Stimulated activated naive CD8-positive, alpha-beta T cell treated with anti-CD3 and anti-CD28 coated beads, Interleukin-15, amount 100 ng/mL, for 72 hours (primary cell): ENCODE measurements at regions not wholly inside any gene's neighbourhood (a gene's known extent, or its start where the extent isn't known, plus 50 kb on each side); places are given as distances from the start of the nearest gene placed in this dataset.
"Not testable (repeated sequence)": the region's sequence is repeated elsewhere in the genome, so short reads cannot be mapped to it uniquely, and the experiment has no call there.

Source experiments
- ATAC-seq: fragments of 150-1000 bp; cut with Tn5 transposase; 2 replicates; pipeline ENCODE4 v1.10.0; 2021; ENCODE audit warnings: mild to moderate bottlenecking, moderate library complexity
- DNase-seq, 2 donors: peaks; one replicate each; pipeline ENCODE4 v3.0.0; 2021 to 2022
- H3K27ac Mint-ChIP-seq, 2 donors: one replicate each; pipeline ENCODE4 v1.8.0; 2022; ENCODE audit warnings: mild to moderate bottlenecking in 2 of 2, mixed read lengths in 2 of 2, moderate library complexity in 2 of 2
- H3K27me3 Mint-ChIP-seq: one replicate; pipeline ENCODE4 v1.8.0; 2022; ENCODE audit warnings: mixed read lengths
- H3K4me1 Mint-ChIP-seq: one replicate; pipeline ENCODE4 v1.8.0; 2022; ENCODE audit warnings: mild to moderate bottlenecking, mixed read lengths
- H3K4me3 Mint-ChIP-seq, 2 donors: one replicate each; pipeline ENCODE4 v1.8.0; 2022; ENCODE audit warnings: mild to moderate bottlenecking in 2 of 2, mixed read lengths in 2 of 2, moderate library complexity in 1 of 2
- H3K9me3 Mint-ChIP-seq, 2 donors: one replicate each; pipeline ENCODE4 v1.8.0; 2022; ENCODE audit warnings: mixed read lengths in 2 of 2

DNA sequence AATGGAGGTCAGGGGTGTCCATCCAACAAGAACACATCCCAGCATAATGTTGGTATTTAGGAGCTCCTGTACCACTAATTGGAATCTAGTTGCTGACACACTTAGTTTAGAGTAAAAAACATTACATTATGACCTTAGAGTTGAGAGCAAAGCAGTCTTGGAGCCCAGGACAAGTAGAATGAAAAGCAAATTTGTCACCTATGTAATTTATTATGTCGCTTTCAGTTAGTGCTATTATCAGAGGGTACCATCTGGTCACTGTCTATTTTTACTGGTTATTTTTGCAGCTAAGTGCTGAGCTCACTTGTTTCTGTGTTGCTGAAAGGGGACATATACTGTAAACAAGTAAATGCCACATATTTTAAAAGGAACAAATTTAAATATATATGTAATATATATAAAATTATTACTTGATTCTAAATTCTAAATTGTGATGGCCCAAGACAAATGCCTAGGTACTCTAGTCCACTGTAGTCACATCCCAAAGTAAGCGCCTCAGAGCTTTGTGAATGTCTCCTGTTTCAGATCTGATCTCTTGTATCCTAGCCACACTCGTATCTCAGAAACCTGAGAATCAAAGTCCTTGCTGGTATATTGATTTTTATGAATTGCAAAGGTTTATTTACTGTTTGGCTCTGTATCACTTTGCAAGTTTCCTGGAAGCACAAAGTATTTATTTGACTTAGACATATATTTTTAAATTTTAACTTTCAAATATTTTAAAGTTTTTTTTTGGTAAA lies 148.6 kb upstream of the MAN1A1 start:
- no peak overlapping the region for H3K4me3 Mint-ChIP-seq
- H3K9me3 Mint-ChIP-seq = peaks cover 0 to 9% of the 10 kb centered on the region in 2 donors
- no peak for DNase-seq
- no peak for ATAC-seq
- H3K27ac Mint-ChIP-seq = no peak overlapping the region
- no peaks in the 10 kb centered on the region for H3K27me3 Mint-ChIP-seq
- no peaks in the 10 kb centered on the region for H3K4me1 Mint-ChIP-seq

DNA sequence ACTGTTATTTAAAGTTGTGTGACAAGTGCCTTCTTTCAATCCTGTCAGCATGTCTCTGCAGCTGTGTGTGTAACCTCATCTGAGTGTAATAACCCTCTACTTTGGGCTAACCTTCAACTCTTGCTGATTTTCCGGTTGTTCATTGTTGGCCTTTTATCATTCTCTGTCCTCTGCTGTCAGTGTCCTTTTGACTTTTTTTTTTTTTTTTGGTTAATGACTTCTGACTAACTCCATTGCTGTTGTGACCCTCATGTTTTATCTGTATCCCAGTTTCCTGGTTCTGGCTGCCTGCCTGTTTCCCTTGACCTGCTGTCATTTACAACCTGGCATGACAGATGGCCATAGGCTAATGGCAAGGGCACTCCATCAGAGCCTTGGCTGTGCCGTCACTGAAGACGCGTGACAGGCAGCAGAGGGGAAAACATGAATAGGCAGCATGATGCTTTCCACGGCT lies 145.7 kb upstream of the MAN1A1 start:
- ATAC-seq (no peak), DNase-seq (no peak)
- H3K27me3 Mint-ChIP-seq = no peaks in the 10 kb centered on the region
- H3K4me1 Mint-ChIP-seq = peaks cover 6% of the 10 kb centered on the region
- no peak overlapping the region for H3K4me3 Mint-ChIP-seq
- H3K27ac Mint-ChIP-seq = no peak overlapping the region
- H3K9me3 Mint-ChIP-seq = peaks cover 4 to 15% of the 10 kb centered on the region in 2 donors

DNA sequence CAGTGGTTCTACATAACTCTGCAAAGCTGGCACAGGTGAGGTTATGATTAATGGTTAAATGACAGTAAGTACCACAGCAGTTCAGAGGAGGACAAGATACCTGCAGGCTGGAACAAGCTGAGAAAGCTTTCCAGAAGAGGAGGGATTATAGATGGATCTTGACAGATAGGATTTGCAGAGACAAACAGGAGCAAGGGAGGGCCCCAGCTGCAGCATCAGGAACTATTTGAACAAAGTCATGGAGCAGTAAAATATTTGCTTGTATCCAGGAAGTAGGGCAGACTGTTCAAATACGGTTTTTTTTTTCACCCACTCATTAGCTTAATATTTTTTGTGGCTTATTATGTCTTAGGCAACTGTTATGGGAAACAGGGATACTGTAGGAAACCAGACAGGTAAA lies 144.4 kb upstream of the MAN1A1 start:
- DNase-seq = no peak
- Mint-ChIP-seq H3K9me3 (peaks cover 7 to 15% of the 10 kb centered on the region in 2 donors), H3K27me3 (no peaks in the 10 kb centered on the region), H3K4me3 (no peak overlapping the region), H3K27ac (no peak overlapping the region), H3K4me1 (peaks cover 18% of the 10 kb centered on the region)
- ATAC-seq = no peak

DNA sequence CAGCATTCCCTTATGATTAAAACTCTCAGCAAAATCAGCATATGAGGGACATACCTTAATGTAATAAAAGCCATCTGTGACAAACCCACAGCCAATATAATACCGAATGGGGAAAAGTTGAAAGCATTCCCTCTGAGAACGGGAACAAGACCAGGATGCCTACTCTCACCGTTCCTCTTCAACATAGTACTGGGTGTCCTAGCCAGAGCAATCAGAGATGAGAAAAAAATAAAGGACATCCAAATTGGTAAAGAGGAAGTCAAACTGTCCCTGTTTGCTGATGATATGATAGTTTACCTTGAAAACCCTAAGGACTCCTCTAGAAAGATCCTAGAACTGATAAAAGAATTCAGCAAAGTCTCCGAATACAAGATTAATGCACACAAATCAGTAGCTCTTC lies 141.6 kb upstream of the MAN1A1 start:
- DNase-seq, ATAC-seq, H3K4me3 Mint-ChIP-seq, H3K27me3 Mint-ChIP-seq, H3K27ac Mint-ChIP-seq: not testable (repeated sequence)
- Mint-ChIP-seq H3K4me1 (peaks cover 18% of the 10 kb centered on the region), H3K9me3 (peaks cover 13 to 25% of the 10 kb centered on the region in 2 donors)

DNA sequence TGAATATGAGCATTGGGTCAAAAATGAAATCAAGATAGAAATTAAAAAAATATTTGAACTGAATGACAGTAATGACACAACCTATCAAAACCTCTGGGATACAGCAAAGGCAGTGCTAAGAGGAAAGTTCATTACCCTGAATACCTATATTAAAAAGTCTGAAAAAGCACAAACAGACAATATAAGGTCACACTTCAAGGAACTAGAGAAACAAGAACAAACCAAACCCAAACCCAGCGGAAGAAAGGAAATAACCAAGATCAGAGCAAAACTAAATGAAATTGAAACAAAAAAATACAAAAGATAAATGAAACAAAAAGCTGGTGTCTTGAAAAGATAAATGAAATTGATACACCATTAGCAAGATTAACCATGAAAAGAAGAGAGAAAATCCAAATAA lies 140.5 kb upstream of the MAN1A1 start:
- peaks cover 13 to 16% of the 10 kb centered on the region in 2 donors for H3K9me3 Mint-ChIP-seq
- H3K27ac Mint-ChIP-seq = peak overlapping the region in 1 of 2 donors; percentile 27
- not testable (repeated sequence) for DNase-seq, ATAC-seq, H3K27me3 Mint-ChIP-seq
- peaks cover 18% of the 10 kb centered on the region for H3K4me1 Mint-ChIP-seq
- H3K4me3 Mint-ChIP-seq = peak overlapping the region in 1 of 2 donors; percentile 1

DNA sequence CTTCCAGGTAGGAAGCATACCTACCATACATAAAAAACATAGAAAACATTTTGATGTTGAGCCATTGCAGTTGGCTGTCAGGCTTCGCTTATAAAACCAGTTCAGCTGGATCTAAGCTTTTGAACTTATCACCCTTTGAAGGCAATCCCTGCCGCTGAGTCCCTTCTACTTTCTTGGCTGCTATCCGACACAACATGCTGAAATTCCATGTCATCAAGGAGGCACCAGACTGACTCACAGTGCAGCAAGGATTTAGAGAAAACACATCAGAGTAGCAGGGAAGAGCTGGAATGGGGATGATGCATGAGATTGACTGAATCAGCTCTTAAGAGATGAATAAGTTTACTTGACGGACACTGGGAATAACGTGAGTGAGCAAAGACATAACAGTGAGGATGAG lies 135.0 kb upstream of the MAN1A1 start:
- H3K4me3 Mint-ChIP-seq = no peak overlapping the region
- ATAC-seq = no peak
- H3K4me1 Mint-ChIP-seq = peaks cover 6% of the 10 kb centered on the region
- peaks cover 6 to 10% of the 10 kb centered on the region in 2 donors for H3K9me3 Mint-ChIP-seq
- H3K27ac Mint-ChIP-seq = no peak overlapping the region
- H3K27me3 Mint-ChIP-seq = no peaks in the 10 kb centered on the region
- no peak for DNase-seq

DNA sequence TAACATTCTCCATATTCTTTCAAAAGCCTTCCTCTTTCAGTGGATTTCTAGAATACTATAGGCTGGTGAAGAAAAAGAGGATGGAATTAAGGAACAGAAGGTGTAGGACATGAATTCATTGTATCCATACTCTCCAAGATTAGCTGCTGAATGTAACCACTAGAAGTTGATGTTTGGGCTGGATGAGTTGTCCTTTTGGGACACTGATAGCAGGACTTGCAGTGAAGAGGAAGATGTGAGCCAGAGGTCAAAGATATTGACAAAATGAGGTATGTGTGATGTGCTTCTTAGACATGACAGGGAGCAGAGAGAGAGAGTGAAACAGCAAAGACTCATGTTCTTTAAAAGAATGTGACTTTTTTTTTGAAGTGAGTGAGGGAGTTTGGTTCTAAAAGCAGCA lies 134.3 kb upstream of the MAN1A1 start:
- no peak overlapping the region for H3K27ac Mint-ChIP-seq
- H3K9me3 Mint-ChIP-seq = peaks cover 6 to 10% of the 10 kb centered on the region in 2 donors
- no peak overlapping the region for H3K4me3 Mint-ChIP-seq
- DNase-seq = no peak
- H3K27me3 Mint-ChIP-seq = no peaks in the 10 kb centered on the region
- no peaks in the 10 kb centered on the region for H3K4me1 Mint-ChIP-seq
- no peak for ATAC-seq

DNA sequence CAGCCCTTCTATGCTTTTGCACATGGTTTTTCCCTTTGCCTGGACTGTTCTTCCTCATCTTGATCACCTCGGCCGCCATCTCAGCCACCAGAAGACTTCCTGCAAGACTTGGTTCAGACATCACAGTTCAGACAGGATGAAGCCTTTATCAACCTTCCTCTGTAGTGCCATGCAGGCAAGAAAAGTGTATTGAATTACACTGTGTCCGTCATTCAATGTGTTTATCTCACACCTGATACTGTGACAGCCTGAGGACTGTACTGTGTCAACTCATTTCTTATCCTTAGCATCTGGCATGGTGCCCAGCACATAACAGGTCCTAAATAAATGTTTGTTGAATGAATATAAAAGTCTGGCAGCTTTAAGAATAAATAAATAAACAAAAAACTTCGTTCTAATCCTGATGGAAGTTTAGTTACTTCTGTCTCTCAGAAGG lies 133.3 kb upstream of the MAN1A1 start:
- no peak for DNase-seq
- no peak overlapping the region for H3K27ac Mint-ChIP-seq
- H3K27me3 Mint-ChIP-seq = no peaks in the 10 kb centered on the region
- H3K4me1 Mint-ChIP-seq = no peaks in the 10 kb centered on the region
- no peak overlapping the region for H3K4me3 Mint-ChIP-seq
- ATAC-seq = no peak
- peaks cover 6 to 9% of the 10 kb centered on the region in 2 donors for H3K9me3 Mint-ChIP-seq

DNA sequence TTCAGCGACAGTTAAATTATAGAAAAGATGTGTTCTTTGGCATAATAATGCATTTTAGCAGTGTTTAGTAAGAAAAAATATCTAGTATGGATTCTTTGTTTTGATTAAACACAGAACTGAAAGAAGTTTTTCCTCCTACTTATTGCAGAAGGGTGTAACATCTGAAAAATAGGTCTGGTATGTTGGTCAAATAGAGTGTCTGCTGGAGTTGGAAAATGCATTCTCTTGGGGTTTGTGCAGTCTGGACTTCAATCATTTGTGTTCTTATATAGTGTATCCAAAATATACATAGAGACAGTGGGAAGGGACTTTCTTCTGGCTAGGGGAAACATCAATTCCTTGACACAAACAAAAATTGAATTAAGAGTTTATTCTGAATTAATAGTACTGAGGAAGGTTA lies 132.4 kb upstream of the MAN1A1 start:
- ATAC-seq = no peak
- no peak overlapping the region for H3K4me3 Mint-ChIP-seq
- no peaks in the 10 kb centered on the region for H3K27me3 Mint-ChIP-seq
- H3K4me1 Mint-ChIP-seq = no peaks in the 10 kb centered on the region
- H3K27ac Mint-ChIP-seq = no peak overlapping the region
- no peak for DNase-seq
- H3K9me3 Mint-ChIP-seq = no peaks in the 10 kb centered on the region

DNA sequence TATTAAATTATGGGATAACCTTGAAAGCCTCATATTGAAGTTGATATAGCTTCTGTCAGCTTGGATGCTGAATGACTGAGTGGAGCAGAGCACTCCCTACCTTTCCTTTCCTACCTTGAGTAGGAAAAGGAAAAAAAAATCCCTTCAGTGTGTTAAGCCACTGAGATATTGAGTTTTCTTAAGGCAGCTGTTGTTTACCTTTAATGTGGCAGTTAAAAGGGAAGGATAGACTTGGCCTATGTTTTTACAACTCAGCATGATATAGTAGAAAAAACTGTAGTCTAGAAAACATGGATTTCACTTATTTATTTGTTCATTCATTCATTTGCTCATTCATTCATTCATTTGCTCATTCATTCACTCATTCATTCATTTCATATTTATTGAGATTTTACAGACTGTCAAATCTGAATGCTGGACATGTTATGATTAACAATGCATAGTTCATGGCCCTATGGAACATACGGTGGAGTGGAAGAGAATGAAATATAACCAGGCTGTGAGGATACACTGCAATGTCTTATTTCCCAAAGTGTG lies 131.5 kb upstream of the MAN1A1 start:
- Mint-ChIP-seq H3K4me1 (no peaks in the 10 kb centered on the region), H3K4me3 (no peak overlapping the region), H3K27me3 (no peaks in the 10 kb centered on the region), H3K9me3 (no peaks in the 10 kb centered on the region), H3K27ac (no peak overlapping the region)
- no peak for DNase-seq
- no peak for ATAC-seq

DNA sequence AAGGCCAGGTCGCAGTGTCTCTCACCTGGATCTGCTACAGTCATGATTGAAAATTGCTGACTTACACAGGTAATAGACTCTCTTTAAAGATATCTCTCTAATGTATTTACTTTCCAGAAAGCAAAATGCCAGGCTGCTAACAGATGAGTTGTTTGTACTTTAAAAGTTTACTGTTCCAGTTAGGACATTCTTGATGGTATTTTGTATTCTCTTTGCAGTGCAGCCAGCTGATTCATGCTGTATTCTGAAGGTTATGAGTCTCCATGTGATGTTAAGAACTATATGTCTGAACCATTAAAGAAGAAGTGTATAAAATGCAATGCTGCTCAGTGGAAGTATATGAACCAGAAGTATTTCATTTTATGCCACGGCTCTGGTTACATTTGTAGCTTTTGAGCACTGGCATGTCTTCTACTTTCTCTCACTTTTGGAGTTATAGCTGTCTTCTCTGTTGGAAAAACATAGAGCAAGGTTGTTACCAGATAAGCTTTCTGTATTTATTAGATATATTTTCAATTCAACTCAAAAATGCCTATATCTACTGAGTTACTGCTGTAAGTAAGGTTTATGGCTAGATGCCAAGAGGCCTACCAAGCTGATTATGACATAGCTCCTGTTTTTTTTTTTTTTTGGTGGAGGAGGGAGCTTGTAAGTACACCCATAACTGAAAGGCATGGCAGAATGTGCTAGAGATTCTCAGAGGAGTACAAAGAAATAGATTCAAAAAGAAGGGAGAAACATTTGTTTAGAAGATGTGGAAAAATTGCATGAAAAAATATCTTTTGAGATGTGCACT lies 130.5 kb upstream of the MAN1A1 start:
- H3K27ac Mint-ChIP-seq = no peak overlapping the region
- H3K4me3 Mint-ChIP-seq = no peak overlapping the region
- no peaks in the 10 kb centered on the region for H3K4me1 Mint-ChIP-seq
- DNase-seq (no peak), ATAC-seq (no peak)
- H3K9me3 Mint-ChIP-seq = no peaks in the 10 kb centered on the region
- H3K27me3 Mint-ChIP-seq = no peaks in the 10 kb centered on the region

DNA sequence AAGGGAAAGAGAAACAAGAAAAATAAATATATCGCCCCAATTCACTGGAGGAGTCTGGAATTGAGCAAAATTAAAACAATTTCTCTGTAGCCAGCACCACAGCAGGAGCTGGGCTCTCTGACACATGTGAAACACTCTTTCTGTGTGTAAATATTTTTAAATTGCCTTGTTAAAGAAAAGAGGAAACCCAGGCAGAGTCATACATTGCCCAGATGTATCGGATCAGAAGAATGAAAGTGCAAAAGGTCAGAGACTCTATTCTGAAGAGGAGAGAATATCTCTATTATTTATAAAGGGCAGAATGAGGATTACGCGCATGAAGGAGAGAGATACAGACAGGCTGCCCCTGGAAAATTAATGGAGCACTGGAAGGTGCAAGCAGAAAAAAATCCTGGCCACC lies 127.0 kb upstream of the MAN1A1 start:
- no peaks in the 10 kb centered on the region for H3K4me1 Mint-ChIP-seq
- no peak overlapping the region for H3K27ac Mint-ChIP-seq
- no peak overlapping the region for H3K4me3 Mint-ChIP-seq
- ATAC-seq (no peak), DNase-seq (no peak)
- H3K9me3 Mint-ChIP-seq = no peaks in the 10 kb centered on the region
- no peaks in the 10 kb centered on the region for H3K27me3 Mint-ChIP-seq

DNA sequence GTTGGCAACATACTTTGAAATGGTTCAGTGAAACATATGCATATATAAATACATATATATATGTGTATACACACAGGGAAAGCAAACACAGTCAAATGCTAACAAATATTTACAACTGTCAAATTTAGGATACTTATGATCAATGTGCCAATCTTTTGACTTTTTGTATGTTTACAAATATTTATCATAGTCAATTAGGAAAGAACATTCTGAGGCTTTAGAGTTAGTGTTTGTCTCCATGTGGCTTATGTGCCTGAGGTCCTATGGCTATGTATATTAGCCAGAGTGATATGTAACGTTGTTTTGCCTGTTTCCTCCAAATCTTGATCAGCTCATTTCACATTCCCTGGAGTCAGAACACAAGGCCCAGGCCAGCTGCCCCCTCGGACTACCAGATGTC lies 126.5 kb upstream of the MAN1A1 start:
- no peaks in the 10 kb centered on the region for H3K4me1 Mint-ChIP-seq
- H3K27me3 Mint-ChIP-seq = no peaks in the 10 kb centered on the region
- DNase-seq (no peak), ATAC-seq (no peak)
- no peaks in the 10 kb centered on the region for H3K9me3 Mint-ChIP-seq
- no peak overlapping the region for H3K27ac Mint-ChIP-seq
- H3K4me3 Mint-ChIP-seq = no peak overlapping the region

DNA sequence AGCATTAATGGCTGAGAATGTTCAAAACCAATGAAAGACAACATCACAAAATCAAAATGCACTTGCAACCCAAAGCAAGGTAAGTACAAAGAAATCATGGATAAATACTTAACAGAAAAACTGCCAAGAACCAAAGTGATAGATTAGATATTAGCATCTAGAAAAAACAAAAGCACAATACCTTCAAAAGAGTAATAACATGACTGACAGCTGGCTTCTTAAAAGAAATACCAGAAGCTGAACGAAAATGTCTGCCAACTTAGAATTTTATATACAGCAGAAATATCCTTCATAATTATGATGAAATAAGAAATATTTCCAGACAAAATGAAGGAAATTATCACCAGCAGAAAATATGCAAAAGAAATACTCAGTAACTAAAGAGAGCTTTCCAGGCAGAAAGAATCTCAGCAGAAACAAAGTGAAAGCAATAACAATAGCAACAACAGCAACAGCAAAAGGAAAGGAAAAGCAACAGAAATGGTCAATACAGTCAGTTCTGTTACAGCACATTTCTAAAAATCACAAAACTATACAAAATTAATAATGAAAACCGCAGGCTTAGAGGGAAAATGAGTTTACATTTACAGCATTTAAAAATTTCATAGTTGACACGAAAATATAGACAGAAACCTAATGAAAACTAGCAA lies 121.5 kb upstream of the MAN1A1 start:
- no peaks in the 10 kb centered on the region for H3K4me1 Mint-ChIP-seq
- DNase-seq (no peak), ATAC-seq (no peak)
- H3K27ac Mint-ChIP-seq = no peak overlapping the region
- H3K27me3 Mint-ChIP-seq = no peaks in the 10 kb centered on the region
- H3K9me3 Mint-ChIP-seq = peaks cover 0 to 16% of the 10 kb centered on the region in 2 donors
- H3K4me3 Mint-ChIP-seq = no peak overlapping the region

DNA sequence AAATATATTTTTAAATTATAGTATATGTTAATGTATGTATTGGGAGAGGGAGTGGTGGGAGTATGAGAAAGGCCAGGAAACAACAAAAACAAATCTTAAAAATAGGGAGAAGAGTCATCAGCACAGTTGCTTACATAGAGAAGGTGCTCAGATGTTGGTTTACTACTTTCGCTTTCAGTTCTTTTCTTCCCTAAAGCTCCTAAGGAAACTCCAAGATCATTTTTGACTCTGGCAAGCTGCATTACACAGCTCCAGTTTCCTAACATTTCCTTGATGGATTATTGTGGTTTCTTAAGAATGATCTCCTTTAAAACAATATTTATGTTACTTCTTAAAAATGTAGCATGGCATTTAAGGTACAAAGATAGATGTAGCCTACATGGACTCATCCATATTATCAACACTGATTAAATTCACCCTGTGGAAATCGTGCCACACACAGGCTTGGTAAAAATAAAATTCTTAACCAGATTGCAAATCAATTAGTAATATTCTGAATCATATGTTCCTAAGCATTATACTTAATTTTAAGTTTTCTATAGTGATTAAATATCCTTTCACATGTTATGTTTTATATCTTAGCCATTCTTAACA lies 118.0 kb upstream of the MAN1A1 start:
- Mint-ChIP-seq H3K27ac (no peak overlapping the region), H3K27me3 (no peaks in the 10 kb centered on the region), H3K9me3 (peaks cover 0 to 16% of the 10 kb centered on the region in 2 donors), H3K4me1 (peaks cover 7% of the 10 kb centered on the region), H3K4me3 (no peak overlapping the region)
- DNase-seq = no peak
- no peak for ATAC-seq
